ENCODE measurements at regions not wholly inside any gene's neighbourhood (a gene's known extent, or its start where the extent isn't known, plus 50 kb on each side); places are given as distances from the start of the nearest gene placed in this dataset.

- no peak for TF ChIP-seq CTCF (conservative IDR thresholded peaks at IDR 0.05)
- no peak overlapping the region for H3K27ac ChIP-seq
Measured at GRCh38 chr4:152126238-152126637, 365.4 kb upstream of the GATB start.

GRCh38 chr4:152118819-152119553 is 358.2 kb upstream of the GATB start:
- no peak for TF ChIP-seq CTCF (conservative IDR thresholded peaks at IDR 0.05)

GRCh38 chr4:152117933-152118507 is 357.2 kb upstream of the GATB start:
- H3K27ac ChIP-seq, result no peak overlapping the region
- no peak for TF ChIP-seq CTCF (conservative IDR thresholded peaks at IDR 0.05)

More at GRCh38 chr4:152118819-152119553, 358.2 kb upstream of the GATB start:
- H3K27ac ChIP-seq, result no peak overlapping the region

- no peak for TF ChIP-seq CTCF (conservative IDR thresholded peaks at IDR 0.05)
- H3K27ac ChIP-seq, result no peak overlapping the region
Measured at GRCh38 chr4:152117520-152117919, 356.7 kb upstream of the GATB start.

- no peak overlapping the region for H3K27ac ChIP-seq
Measured at GRCh38 chr4:152117054-152117453, 356.2 kb upstream of the GATB start.

GRCh38 chr4:152115794-152116193 is 355.0 kb upstream of the GATB start:
- TF ChIP-seq CTCF (conservative IDR thresholded peaks at IDR 0.05), result no peak

More at GRCh38 chr4:152117054-152117453, 356.2 kb upstream of the GATB start:
- TF ChIP-seq CTCF (conservative IDR thresholded peaks at IDR 0.05), result no peak

GRCh38 chr4:152115118-152115517 is 354.3 kb upstream of the GATB start:
- H3K27ac ChIP-seq, result no peak overlapping the region
- TF ChIP-seq CTCF (conservative IDR thresholded peaks at IDR 0.05), result no peak

More at GRCh38 chr4:152115794-152116193, 355.0 kb upstream of the GATB start:
- no peak overlapping the region for H3K27ac ChIP-seq
